IPS DF 6.9 (cell line): ENCODE measurements at regions not wholly inside any gene's neighbourhood (a gene's known extent, or its start where the extent isn't known, plus 50 kb on each side); places are given as distances from the start of the nearest gene placed in this dataset.

Experiments
- DNase-seq: peaks from one replicate; pipeline ENCODE4 v3.0.0-alpha.2; 2013; ENCODE audit warnings: low read depth, low spot score
- H3K27ac ChIP-seq: one replicate; pipeline ENCODE4 v1.5.1; 2013; ENCODE audit warnings: low read length, control low read depth
- H3K27me3 ChIP-seq: 2 replicates; pipeline ENCODE4 v1.6.1; 2013; ENCODE audit warnings: mild to moderate bottlenecking, low read length; ENCODE audit not compliant: control insufficient read depth, insufficient read depth
- H3K36me3 ChIP-seq: 2 replicates; pipeline ENCODE4 v1.6.1; 2013; ENCODE audit warnings: low read length; ENCODE audit not compliant: control insufficient read depth, insufficient read depth
- H3K4me1 ChIP-seq: 2 replicates; pipeline ENCODE4 v1.6.1; 2013; ENCODE audit warnings: low read length; ENCODE audit not compliant: control insufficient read depth, insufficient read depth
- H3K4me3 ChIP-seq: 2 replicates; pipeline ENCODE4 v1.5.1; 2013; ENCODE audit warnings: mild to moderate bottlenecking, low read length
- H3K9me3 ChIP-seq: 2 replicates; pipeline ENCODE4 v1.6.1; 2013; ENCODE audit warnings: low read length, inconsistent platforms; ENCODE audit not compliant: control insufficient read depth, insufficient read depth
- WGBS: extraction: QIAGEN DNeasy Blood & Tissue Kit; methylation state at CpG from one replicate; pipeline ENCODE4 v1.1.7; 2013; ENCODE audit warnings: mixed read lengths, missing lambda C conversion rate; ENCODE audit not compliant: insufficient read length, insufficient coverage; 5-methylcytosine and 5-hydroxymethylcytosine counted together

DNA sequence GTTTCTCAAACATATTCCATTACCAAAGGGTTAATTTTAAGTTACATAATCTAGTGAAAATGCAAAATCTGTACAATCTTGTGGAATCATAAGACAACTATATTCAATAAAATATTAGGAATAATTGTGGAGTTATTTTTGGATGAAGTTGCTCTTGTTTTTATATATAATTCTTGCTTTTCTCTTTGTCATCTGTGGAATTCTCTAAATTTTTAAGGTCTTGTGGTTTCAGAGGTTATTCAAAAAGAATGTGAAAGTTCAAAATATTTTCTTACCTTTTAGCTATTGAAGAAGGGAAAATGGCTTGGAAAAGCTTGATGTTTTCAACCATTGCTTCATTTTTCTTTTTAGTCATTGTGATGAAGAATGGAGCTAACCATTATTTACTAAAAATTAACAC lies 552.1 kb downstream of the TFEC start:
- H3K36me3 ChIP-seq: no peaks in the 10 kb centered on the region
- no peaks in the 10 kb centered on the region for H3K27me3 ChIP-seq
- no peaks in the 10 kb centered on the region for H3K9me3 ChIP-seq
- no peak overlapping the region for H3K4me3 ChIP-seq
- H3K27ac ChIP-seq: no peak overlapping the region
- peaks cover 2% of the 10 kb centered on the region; the same call in 1 of the 2 replicates for H3K4me1 ChIP-seq
- no peak for DNase-seq

DNA sequence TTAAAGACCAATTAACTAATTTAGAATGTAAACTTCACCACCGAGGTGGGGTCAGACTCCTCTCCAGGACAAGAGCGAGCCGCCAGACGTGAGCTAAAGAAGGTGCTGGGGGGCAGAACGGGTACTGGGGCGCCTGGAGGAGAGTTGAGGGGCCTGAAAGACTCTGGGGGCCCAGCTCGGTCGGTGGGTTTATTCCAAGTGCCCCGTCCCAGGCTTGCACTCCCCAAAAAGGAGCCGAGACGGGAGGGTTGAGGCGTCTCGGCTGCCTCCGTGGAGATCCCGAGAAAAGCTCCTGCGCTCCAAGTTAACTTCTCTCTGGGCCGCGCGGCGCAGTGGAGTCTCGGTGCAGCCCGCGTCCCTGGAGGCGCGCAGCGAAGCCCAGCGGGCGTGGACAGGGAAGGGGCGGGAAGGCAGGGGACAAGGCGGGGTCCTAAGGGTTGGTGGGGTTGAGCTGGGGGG lies 553.3 kb downstream of the TFEC start:
- no CpG with 5 or more reads among the region's 30 CpGs for WGBS
- no peaks in the 10 kb centered on the region for H3K27me3 ChIP-seq
- H3K27ac ChIP-seq: no peak overlapping the region
- no peaks in the 10 kb centered on the region for H3K9me3 ChIP-seq
- no peak for DNase-seq
- H3K4me1 ChIP-seq: peaks cover 2% of the 10 kb centered on the region; the same call in 1 of the 2 replicates
- no peaks in the 10 kb centered on the region for H3K36me3 ChIP-seq
- H3K4me3 ChIP-seq: peak overlapping the region; percentile 59; the same call in 1 of the 2 replicates

DNA sequence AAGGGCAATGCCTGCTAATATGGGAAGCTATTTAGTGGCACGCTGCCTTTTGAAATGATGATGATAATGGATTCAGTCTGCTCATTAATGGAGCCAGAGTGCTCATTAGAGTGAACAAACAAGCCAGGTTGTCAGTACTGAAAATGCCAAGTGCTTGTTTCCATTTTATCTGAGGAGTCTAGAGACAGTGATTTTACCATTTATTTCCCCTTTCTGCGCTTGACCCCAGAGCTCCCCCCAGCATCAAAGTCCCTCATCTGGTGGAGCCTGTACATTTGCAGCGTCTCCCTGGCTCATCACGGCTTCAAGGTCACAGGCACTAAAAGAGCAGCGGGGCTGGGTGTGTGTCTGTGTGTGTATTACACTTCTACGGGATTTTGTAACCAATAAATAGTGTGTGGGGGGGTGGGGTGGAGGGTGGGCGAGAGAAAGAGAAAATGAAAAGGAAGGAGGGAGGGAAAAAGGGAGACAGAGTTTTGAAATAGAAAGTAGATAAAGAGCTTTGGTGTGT lies 553.8 kb downstream of the TFEC start:
- Histone ChIP-seq H3K4me1 (peaks cover 2% of the 10 kb centered on the region; the same call in 1 of the 2 replicates), H3K36me3 (no peaks in the 10 kb centered on the region), H3K27ac (no peak overlapping the region), H3K4me3 (peak overlapping the region; percentile 59; the same call in 1 of the 2 replicates), H3K27me3 (no peaks in the 10 kb centered on the region), H3K9me3 (no peaks in the 10 kb centered on the region)
- whole genome bisulfite sequencing: no CpG with 5 or more reads among the region's 7 CpGs
- no peak for DNase-seq

- Histone ChIP-seq H3K4me3 (no peak overlapping the region), H3K27ac (no peak overlapping the region), H3K36me3 (no peaks in the 10 kb centered on the region), H3K9me3 (no peaks in the 10 kb centered on the region), H3K4me1 (peaks cover 2% of the 10 kb centered on the region; the same call in 1 of the 2 replicates), H3K27me3 (no peaks in the 10 kb centered on the region)
- no peak for DNase-seq
- WGBS: no CpG with 5 or more reads among the region's 14 CpGs
Observed at GRCh38 chr7:115475761-115476385, 554.0 kb downstream of the MDFIC start.

DNA sequence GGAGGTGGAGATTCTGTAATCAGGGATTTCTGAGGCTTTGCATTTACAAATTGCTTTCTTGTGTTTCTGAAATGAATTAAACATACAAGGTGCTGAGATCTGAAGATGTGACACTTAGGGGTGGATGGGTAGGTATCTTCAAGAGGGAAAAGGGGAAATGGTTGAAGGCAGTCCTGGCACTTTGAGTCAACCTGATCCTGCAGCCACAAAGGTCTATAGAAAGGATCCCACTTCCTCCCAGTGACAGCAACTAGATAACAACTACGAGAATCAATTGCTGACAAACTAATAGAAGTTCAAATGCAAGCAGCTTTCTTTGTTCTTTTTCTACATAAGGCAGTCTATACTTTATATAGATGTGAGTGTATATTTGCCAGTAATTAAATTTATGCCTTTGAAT lies 553.3 kb downstream of the MDFIC start:
- Histone ChIP-seq H3K9me3 (no peaks in the 10 kb centered on the region), H3K27ac (no peak overlapping the region), H3K27me3 (no peaks in the 10 kb centered on the region), H3K4me1 (peaks cover 2% of the 10 kb centered on the region; the same call in 1 of the 2 replicates), H3K36me3 (no peaks in the 10 kb centered on the region), H3K4me3 (no peak overlapping the region)
- no peak for DNase-seq
- no CpG with 5 or more reads among the region's 1 CpG for WGBS

- Histone ChIP-seq H3K27ac (no peak overlapping the region), H3K27me3 (no peaks in the 10 kb centered on the region), H3K4me3 (no peak overlapping the region), H3K4me1 (peaks cover 2% of the 10 kb centered on the region; the same call in 1 of the 2 replicates), H3K36me3 (no peaks in the 10 kb centered on the region), H3K9me3 (no peaks in the 10 kb centered on the region)
- no peak for DNase-seq
- 100% methylated on average over 2 of the region's 5 CpGs for WGBS
Observed at GRCh38 chr7:115474137-115474536, 552.2 kb downstream of the MDFIC start.

DNA sequence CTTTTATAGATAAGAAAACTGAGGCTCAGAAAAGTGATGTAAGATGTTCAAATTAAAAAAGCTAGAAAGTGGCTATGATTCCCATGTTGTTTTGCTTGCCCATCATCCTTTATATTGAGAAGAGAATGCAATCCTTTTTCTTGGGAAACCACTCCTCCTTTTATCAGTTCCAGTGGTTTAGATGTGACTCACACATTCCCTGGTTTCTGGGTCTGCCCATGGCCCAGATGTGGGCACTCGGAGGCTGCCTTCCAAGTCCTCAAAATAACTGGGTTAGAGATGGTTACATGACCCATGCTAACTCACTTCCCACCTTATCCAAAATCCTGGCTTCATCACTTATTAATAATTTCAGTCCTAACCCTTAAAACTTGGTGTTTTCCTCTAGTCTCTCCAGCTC lies 550.0 kb downstream of the MDFIC start:
- Histone ChIP-seq H3K27ac (no peak overlapping the region), H3K4me3 (no peak overlapping the region), H3K9me3 (no peaks in the 10 kb centered on the region), H3K27me3 (no peaks in the 10 kb centered on the region), H3K36me3 (no peaks in the 10 kb centered on the region), H3K4me1 (peaks cover 2% of the 10 kb centered on the region; the same call in 1 of the 2 replicates)
- no peak for DNase-seq
- no CpG with 5 or more reads among the region's 1 CpG for WGBS

- WGBS: 100% methylated on average over 1 of the region's 3 CpGs
- H3K9me3 ChIP-seq: no peaks in the 10 kb centered on the region
- H3K27me3 ChIP-seq: no peaks in the 10 kb centered on the region
- no peak overlapping the region for H3K27ac ChIP-seq
- H3K4me3 ChIP-seq: no peak overlapping the region
- no peaks in the 10 kb centered on the region for H3K4me1 ChIP-seq
- H3K36me3 ChIP-seq: no peaks in the 10 kb centered on the region
- no peak for DNase-seq
Observed at GRCh38 chr7:115462301-115463015, 540.6 kb downstream of the MDFIC start.

DNA sequence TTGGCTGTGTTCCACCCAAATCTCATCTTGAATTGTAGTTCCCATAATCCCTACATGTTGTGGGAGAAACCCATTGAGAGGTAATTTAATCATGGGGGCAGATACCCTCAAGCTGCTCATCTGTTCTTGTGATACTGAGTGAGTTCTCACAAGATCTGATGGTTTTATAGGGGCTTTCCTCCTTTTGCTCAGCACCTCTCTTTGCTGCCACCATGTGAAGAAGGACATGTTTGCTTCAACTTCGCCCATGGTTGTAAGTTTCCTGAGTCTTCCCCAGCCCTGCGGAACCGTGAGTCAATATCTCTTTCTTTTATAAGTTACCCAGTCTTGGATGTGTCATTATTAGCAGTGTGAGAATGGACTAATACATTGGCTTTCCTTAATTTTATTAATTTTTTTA lies 527.8 kb downstream of the MDFIC start:
- H3K4me1 ChIP-seq: no peaks in the 10 kb centered on the region
- no peaks in the 10 kb centered on the region for H3K27me3 ChIP-seq
- no peak overlapping the region for H3K4me3 ChIP-seq
- WGBS: no CpG with 5 or more reads among the region's 3 CpGs
- no peak overlapping the region for H3K27ac ChIP-seq
- H3K36me3 ChIP-seq: no peaks in the 10 kb centered on the region
- DNase-seq: no peak
- H3K9me3 ChIP-seq: no peaks in the 10 kb centered on the region

DNA sequence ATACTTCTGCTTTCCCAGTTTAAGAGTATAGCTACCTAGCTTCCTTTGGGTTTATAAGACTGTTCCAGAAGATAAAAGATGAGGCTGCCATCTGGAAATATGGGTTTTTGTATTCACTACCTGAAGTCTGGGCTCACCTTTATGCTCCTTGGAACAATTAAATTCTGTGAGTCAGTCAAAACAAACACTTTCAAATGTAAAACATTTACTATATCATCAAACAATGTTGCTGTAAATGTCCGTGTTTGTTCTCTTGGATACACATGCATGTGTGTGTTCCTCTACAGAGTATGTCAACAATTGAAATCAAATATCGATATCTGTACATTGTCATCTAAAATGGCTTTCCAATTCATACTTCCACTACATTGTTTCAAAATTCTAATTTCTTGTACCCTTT lies 525.6 kb downstream of the MDFIC start:
- WGBS: no CpG with 5 or more reads among the region's 2 CpGs

More for the DNA sequence above, 525.6 kb downstream of the MDFIC start:
- no peak overlapping the region for H3K27ac ChIP-seq
- no peaks in the 10 kb centered on the region for H3K36me3 ChIP-seq
- no peak overlapping the region for H3K4me3 ChIP-seq
- H3K4me1 ChIP-seq: no peaks in the 10 kb centered on the region
- H3K27me3 ChIP-seq: no peaks in the 10 kb centered on the region
- H3K9me3 ChIP-seq: no peaks in the 10 kb centered on the region
- no peak for DNase-seq
